ENCODE measurements at regions not wholly inside any gene's neighbourhood (a gene's known extent, or its start where the extent isn't known, plus 50 kb on each side); places are given as distances from the start of the nearest gene placed in this dataset.

GRCh38 chr5:33370466-33370859 lies 70.3 kb upstream of the TARS1 start:
- DNase-seq (no peak), ATAC-seq (no peak)
- intact Hi-C loops (cut with micrococcal nuclease), result no loop called here

- intact Hi-C loops (cut with micrococcal nuclease), result no loop called here
- no peak for ATAC-seq
- no peak for DNase-seq
Measured at GRCh38 chr5:33371660-33372059, 69.1 kb upstream of the TARS1 start.

GRCh38 chr5:33372721-33373472 lies 67.9 kb upstream of the TARS1 start:
- no peak for DNase-seq
- intact Hi-C loops (cut with micrococcal nuclease), result no loop called here
- ATAC-seq, result no peak

GRCh38 chr5:33375900-33376299 lies 64.9 kb upstream of the TARS1 start:
- ATAC-seq, result peak; percentile 70
- no peak for DNase-seq
- intact Hi-C loops (cut with micrococcal nuclease), result no loop called here

- DNase-seq, result no peak
- peak; percentile 53 for ATAC-seq
- intact Hi-C loops (cut with micrococcal nuclease), result no loop called here
Measured at GRCh38 chr5:33379757-33380156, 61.0 kb upstream of the TARS1 start.

GRCh38 chr5:33381243-33381642 lies 59.5 kb upstream of the TARS1 start:
- no peak for ATAC-seq
- no peak for DNase-seq
- intact Hi-C loops (cut with micrococcal nuclease), result no loop called here
